Neural cell (in vitro differentiated cells): ENCODE measurements at regions not wholly inside any gene's neighbourhood (a gene's known extent, or its start where the extent isn't known, plus 50 kb on each side); places are given as distances from the start of the nearest gene placed in this dataset.

ENCODE experiments used
- H2AFZ ChIP-seq: fragments of 200-600, 300-800 bp; sonication (generic), shearing (Covaris generic); 2 replicates; pipeline ENCODE4 v1.6.0; 2014; ENCODE audit warnings: low read depth, mild to moderate bottlenecking, antibody characterized with exemption, low read length, moderate library complexity
- H3F3A ChIP-seq: fragments of 200-600 bp; shearing (Covaris generic); 2 replicates; pipeline ENCODE4 v1.6.1; 2016; ENCODE audit warnings: mild to moderate bottlenecking, moderate library complexity, mixed read lengths, antibody characterized with exemption, low read length; ENCODE audit not compliant: insufficient read depth, poor library complexity, severe bottlenecking
- H3K27ac ChIP-seq: fragments of 200-600, 300-800 bp; sonication (generic), shearing (Covaris generic); 2 replicates; pipeline ENCODE4 v1.5.1; 2014; ENCODE audit warnings: mild to moderate bottlenecking, low read length, moderate library complexity
- H3K27me3 ChIP-seq: fragments of 300-800, 200-600 bp; sonication (generic), shearing (Covaris generic); 2 replicates; pipeline ENCODE4 v1.6.0; 2014; ENCODE audit warnings: mild to moderate bottlenecking, low read depth, low read length, moderate library complexity; ENCODE audit not compliant: insufficient read depth
- H3K36me3 ChIP-seq: fragments of 300-800, 200-600 bp; sonication (generic), shearing (Covaris generic); 2 replicates; pipeline ENCODE4 v1.5.1; 2014; ENCODE audit warnings: mild to moderate bottlenecking, antibody characterized with exemption, low read length, moderate library complexity; ENCODE audit not compliant: insufficient read depth
- H3K4me2 ChIP-seq: fragments of 300-800, 200-600 bp; sonication (generic), shearing (Covaris generic); 2 replicates; pipeline ENCODE4 v1.6.0; 2014; ENCODE audit warnings: mild to moderate bottlenecking, low read length
- H3K4me3 ChIP-seq: fragments of 300-800, 200-600 bp; sonication (generic), shearing (Covaris generic); 2 replicates; pipeline ENCODE4 v1.5.1; 2014; ENCODE audit warnings: mild to moderate bottlenecking, low read length, moderate library complexity
- H3K79me2 ChIP-seq: fragments of 200-600 bp; shearing (Covaris generic); replicated peaks from 2 replicates; pipeline ENCODE4 v1.6.0; 2014; ENCODE audit warnings: mild to moderate bottlenecking, low read length, moderate library complexity; ENCODE audit not compliant: insufficient read depth
- H3K9ac ChIP-seq: fragments of 300-800, 200-600 bp; sonication (generic), shearing (Covaris generic); 2 replicates; pipeline ENCODE4 v1.6.1; 2016; ENCODE audit warnings: mild to moderate bottlenecking, low read length, mixed read lengths
- H3K9me2 ChIP-seq: fragments of 200-600 bp; shearing (Covaris generic); 2 replicates; pipeline ENCODE4 v1.6.1; 2016; ENCODE audit warnings: mild to moderate bottlenecking, low read length, mixed read lengths; ENCODE audit not compliant: insufficient read depth
- H3K9me3 ChIP-seq: fragments of 200-600, 300-800 bp; sonication (generic), shearing (Covaris generic); 2 replicates; pipeline ENCODE4 v1.6.1; 2016; ENCODE audit warnings: mild to moderate bottlenecking, mixed run types, low read length, moderate library complexity, mixed read lengths
- H4K20me1 ChIP-seq: fragments of 200-600 bp; shearing (Covaris generic); 2 replicates; pipeline ENCODE4 v1.6.1; 2016; ENCODE audit warnings: mild to moderate bottlenecking, mixed run types; ENCODE audit not compliant: insufficient read depth
- CTCF ChIP-seq: fragments of 450-650 bp; IDR thresholded peaks from 2 replicates; pipeline ENCODE4 v1.5.1; 2014; ENCODE audit warnings: antibody characterized with exemption, mild to moderate bottlenecking, moderate library complexity; ENCODE audit not compliant: poor library complexity, severe bottlenecking
- EP300 ChIP-seq: fragments of 450-650 bp; conservative IDR thresholded peaks from 2 replicates; pipeline ENCODE4 v1.6.1; 2014; ENCODE audit warnings: antibody characterized with exemption, mild to moderate bottlenecking, moderate library complexity; ENCODE audit not compliant: poor library complexity, severe bottlenecking
- EZH2 ChIP-seq: fragments of 200-600, 300-800 bp; shearing (Covaris generic), sonication (generic); IDR thresholded peaks from 2 replicates; pipeline ENCODE4 v1.6.1; 2014; ENCODE audit warnings: antibody characterized with exemption, low read length, borderline replicate concordance, mild to moderate bottlenecking; ENCODE audit not compliant: insufficient read depth, poor library complexity, severe bottlenecking
- MXI1 ChIP-seq: fragments of 450-650 bp; conservative IDR thresholded peaks from 2 replicates; pipeline ENCODE4 v1.6.1; 2014; ENCODE audit warnings: antibody characterized with exemption, mild to moderate bottlenecking; ENCODE audit not compliant: poor library complexity, severe bottlenecking
- POLR2AphosphoS5 ChIP-seq: IDR thresholded peaks from 2 replicates; pipeline ENCODE4 v1.6.1; 2012
- RAD21 ChIP-seq: fragments of 450-650 bp; conservative IDR thresholded peaks from 2 replicates; pipeline ENCODE4 v1.6.1; 2014; ENCODE audit warnings: antibody characterized with exemption, mild to moderate bottlenecking, moderate library complexity
- REST ChIP-seq: IDR thresholded peaks from 2 replicates; pipeline ENCODE4 v1.6.1; 2012; ENCODE audit warnings: borderline replicate concordance
- SMC3 ChIP-seq: fragments of 450-650 bp; conservative IDR thresholded peaks from 2 replicates; pipeline ENCODE4 v1.6.1; 2014; ENCODE audit warnings: antibody characterized with exemption, mild to moderate bottlenecking, moderate library complexity; ENCODE audit not compliant: poor library complexity
- TAF1 ChIP-seq: IDR thresholded peaks from 2 replicates; pipeline ENCODE4 v1.6.1; 2012; ENCODE audit warnings: low read depth

- peaks cover 27% of the 10 kb centered on the region for H3K79me2 ChIP-seq
- H3F3A ChIP-seq: no peaks in the 10 kb centered on the region
- H3K27me3 ChIP-seq: no peaks in the 10 kb centered on the region
- no peaks in the 10 kb centered on the region for H3K36me3 ChIP-seq
- no peaks in the 10 kb centered on the region for H3K9me2 ChIP-seq
- H3K4me3 ChIP-seq: no peak overlapping the region
- no peak overlapping the region for H3K9ac ChIP-seq
- TF ChIP-seq POLR2AphosphoS5: no peak
- no peak for TF ChIP-seq TAF1
- TF ChIP-seq SMC3: no peak
- TF ChIP-seq MXI1: no peak
- TF ChIP-seq EP300: no peak
- no peak for TF ChIP-seq RAD21
- TF ChIP-seq EZH2: no peak
- TF ChIP-seq REST: no peak
- H3K27ac ChIP-seq: no peak overlapping the region
- no peak overlapping the region for H3K4me2 ChIP-seq
- H3K9me3 ChIP-seq: no peaks in the 10 kb centered on the region
- H4K20me1 ChIP-seq: no peaks in the 10 kb centered on the region
- no peak overlapping the region for H2AFZ ChIP-seq
Observed at GRCh38 chr2:74074487-74074886, 73.2 kb downstream of the BOLA3 start.

GRCh38 chr2:74076074-74076470 is 71.6 kb downstream of the BOLA3 start:
- Histone ChIP-seq H3K36me3 (no peaks in the 10 kb centered on the region), H3K27ac (no peak overlapping the region), H3K4me3 (no peak overlapping the region), H3K9me2 (no peaks in the 10 kb centered on the region), H3K9me3 (no peaks in the 10 kb centered on the region), H3K79me2 (peaks cover 21% of the 10 kb centered on the region), H3K9ac (no peak overlapping the region), H2AFZ (no peak overlapping the region), H3K27me3 (no peaks in the 10 kb centered on the region), H3F3A (no peaks in the 10 kb centered on the region), H3K4me2 (no peak overlapping the region), H4K20me1 (no peaks in the 10 kb centered on the region)
- TF ChIP-seq SMC3: no peak
- TF ChIP-seq POLR2AphosphoS5: no peak
- no peak for TF ChIP-seq CTCF
- TF ChIP-seq TAF1: no peak
- TF ChIP-seq REST: no peak
- TF ChIP-seq EP300: no peak
- no peak for TF ChIP-seq EZH2
- no peak for TF ChIP-seq MXI1
- no peak for TF ChIP-seq RAD21
